ENCODE measurements at regions not wholly inside any gene's neighbourhood (a gene's known extent, or its start where the extent isn't known, plus 50 kb on each side); places are given as distances from the start of the nearest gene placed in this dataset.

- TF ChIP-seq ZNF70 (CRISPR knock-in tag; IDR thresholded peaks at IDR 0.05) = no peak
- no peak for TF ChIP-seq OSR1 (CRISPR knock-in tag; IDR thresholded peaks at IDR 0.05)
Measured at GRCh38 chr11:87861030-87861429, 314.2 kb downstream of the RAB38 start (continued).

- ATAC-seq = no peak
- TF ChIP-seq BACH2 (CRISPR knock-in tag; IDR thresholded peaks at IDR 0.05; ENCODE audit: borderline replicate concordance) = no peak
- no peak for TF ChIP-seq ZFP30 (CRISPR knock-in tag; IDR thresholded peaks at IDR 0.05)
- no peak for TF ChIP-seq ARNTL (CRISPR knock-in tag; IDR thresholded peaks at IDR 0.05; ENCODE audit: borderline replicate concordance, low read depth)
- no peak for TF ChIP-seq TSHZ2 (CRISPR knock-in tag; IDR thresholded peaks at IDR 0.05)
- TF ChIP-seq POU6F1 (CRISPR knock-in tag; IDR thresholded peaks at IDR 0.05; ENCODE audit: borderline replicate concordance, low read depth) = no peak
- no peak for TF ChIP-seq GLIS3 (CRISPR knock-in tag; IDR thresholded peaks at IDR 0.05)
- TF ChIP-seq ZC3H10 (CRISPR knock-in tag; IDR thresholded peaks at IDR 0.05) = no peak
- no peak for TF ChIP-seq SNAI2 (CRISPR knock-in tag; IDR thresholded peaks at IDR 0.05)
- no peak for TF ChIP-seq RARB (CRISPR knock-in tag; IDR thresholded peaks at IDR 0.05)
- TF ChIP-seq TOX (CRISPR knock-in tag; IDR thresholded peaks at IDR 0.05; ENCODE audit: borderline replicate concordance) = no peak
- TF ChIP-seq ZNF565 (CRISPR knock-in tag; conservative IDR thresholded peaks at IDR 0.05; ENCODE audit: low read depth) = no peak
Measured at GRCh38 chr11:87859636-87860035, 315.6 kb downstream of the RAB38 start.

GRCh38 chr11:87851827-87852226, 323.4 kb downstream of the RAB38 start:
- TF ChIP-seq ISL1 (CRISPR knock-in tag; IDR thresholded peaks at IDR 0.05) (no peak), ARNTL (CRISPR knock-in tag; IDR thresholded peaks at IDR 0.05; ENCODE audit: borderline replicate concordance, low read depth) (no peak), ZFP30 (CRISPR knock-in tag; IDR thresholded peaks at IDR 0.05) (no peak), POU6F1 (CRISPR knock-in tag; IDR thresholded peaks at IDR 0.05; ENCODE audit: borderline replicate concordance, low read depth) (no peak), PATZ1 (CRISPR knock-in tag; IDR thresholded peaks at IDR 0.05; ENCODE audit: borderline replicate concordance) (no peak), CSDC2 (CRISPR knock-in tag; IDR thresholded peaks at IDR 0.05) (no peak), ZC3H10 (CRISPR knock-in tag; IDR thresholded peaks at IDR 0.05) (no peak), ESRRG (CRISPR knock-in tag; IDR thresholded peaks at IDR 0.05) (no peak), OSR1 (CRISPR knock-in tag; IDR thresholded peaks at IDR 0.05) (no peak), BACH2 (CRISPR knock-in tag; IDR thresholded peaks at IDR 0.05; ENCODE audit: borderline replicate concordance) (no peak), TCF4 (CRISPR knock-in tag; IDR thresholded peaks at IDR 0.05; ENCODE audit: borderline replicate concordance) (no peak), TOX (CRISPR knock-in tag; IDR thresholded peaks at IDR 0.05; ENCODE audit: borderline replicate concordance) (no peak)
- no peak for ATAC-seq

- ATAC-seq = no peak
- TF ChIP-seq RARB (CRISPR knock-in tag; IDR thresholded peaks at IDR 0.05) (no peak), ISL1 (CRISPR knock-in tag; IDR thresholded peaks at IDR 0.05) (no peak), ESRRG (CRISPR knock-in tag; IDR thresholded peaks at IDR 0.05) (no peak), SNAI2 (CRISPR knock-in tag; IDR thresholded peaks at IDR 0.05) (no peak), ZNF565 (CRISPR knock-in tag; conservative IDR thresholded peaks at IDR 0.05; ENCODE audit: low read depth) (no peak), TOX (CRISPR knock-in tag; IDR thresholded peaks at IDR 0.05; ENCODE audit: borderline replicate concordance) (no peak), ZC3H10 (CRISPR knock-in tag; IDR thresholded peaks at IDR 0.05) (no peak), BACH2 (CRISPR knock-in tag; IDR thresholded peaks at IDR 0.05; ENCODE audit: borderline replicate concordance) (no peak), OSR1 (CRISPR knock-in tag; IDR thresholded peaks at IDR 0.05) (no peak), CREB5 (CRISPR knock-in tag; IDR thresholded peaks at IDR 0.05; ENCODE audit: low read depth) (no peak), ARNTL (CRISPR knock-in tag; IDR thresholded peaks at IDR 0.05; ENCODE audit: borderline replicate concordance, low read depth) (no peak), ZFP30 (CRISPR knock-in tag; IDR thresholded peaks at IDR 0.05) (no peak)
Measured at GRCh38 chr11:87851234-87851633, 324.0 kb downstream of the RAB38 start.
